ENCODE measurements at regions not wholly inside any gene's neighbourhood (a gene's known extent, or its start where the extent isn't known, plus 50 kb on each side); places are given as distances from the start of the nearest gene placed in this dataset.

DNA sequence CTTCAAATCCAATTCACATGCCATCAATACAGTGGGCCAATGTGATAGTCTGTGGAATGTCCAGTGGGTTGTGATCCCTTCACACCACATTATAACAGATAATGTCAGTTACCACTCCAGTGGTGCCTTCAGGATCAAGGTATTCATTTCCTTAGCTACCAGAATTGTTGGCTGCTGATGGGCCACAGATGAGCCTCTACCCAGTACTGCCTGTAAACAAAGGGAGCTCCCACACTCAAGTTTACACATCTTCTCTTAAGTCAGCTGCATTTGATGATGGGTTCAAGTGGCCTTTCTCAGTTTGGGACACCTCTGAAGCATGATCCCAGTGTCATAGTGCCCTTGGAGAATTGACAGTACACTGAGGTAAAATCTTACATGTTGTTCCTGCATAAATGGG is 477.0 kb upstream of the CD180 start:
- peaks cover 15 to 18% of the 10 kb centered on the region in 2 donors for H3K4me1 ChIP-seq
- DNase-seq = no peak
- H3K4me3 ChIP-seq (replicated peaks in 1 of 3) = no peak overlapping the region
- H3K36me3 ChIP-seq = no peaks in the 10 kb centered on the region
- H3K9me3 ChIP-seq = no peaks in the 10 kb centered on the region
- TF ChIP-seq, protein P1, sequence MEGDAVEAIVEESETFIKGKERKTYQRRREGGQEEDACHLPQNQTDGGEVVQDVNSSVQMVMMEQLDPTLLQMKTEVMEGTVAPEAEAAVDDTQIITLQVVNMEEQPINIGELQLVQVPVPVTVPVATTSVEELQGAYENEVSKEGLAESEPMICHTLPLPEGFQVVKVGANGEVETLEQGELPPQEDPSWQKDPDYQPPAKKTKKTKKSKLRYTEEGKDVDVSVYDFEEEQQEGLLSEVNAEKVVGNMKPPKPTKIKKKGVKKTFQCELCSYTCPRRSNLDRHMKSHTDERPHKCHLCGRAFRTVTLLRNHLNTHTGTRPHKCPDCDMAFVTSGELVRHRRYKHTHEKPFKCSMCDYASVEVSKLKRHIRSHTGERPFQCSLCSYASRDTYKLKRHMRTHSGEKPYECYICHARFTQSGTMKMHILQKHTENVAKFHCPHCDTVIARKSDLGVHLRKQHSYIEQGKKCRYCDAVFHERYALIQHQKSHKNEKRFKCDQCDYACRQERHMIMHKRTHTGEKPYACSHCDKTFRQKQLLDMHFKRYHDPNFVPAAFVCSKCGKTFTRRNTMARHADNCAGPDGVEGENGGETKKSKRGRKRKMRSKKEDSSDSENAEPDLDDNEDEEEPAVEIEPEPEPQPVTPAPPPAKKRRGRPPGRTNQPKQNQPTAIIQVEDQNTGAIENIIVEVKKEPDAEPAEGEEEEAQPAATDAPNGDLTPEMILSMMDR (IDR thresholded peaks at IDR 0.05) = no peak
- TF ChIP-seq POLR2A (IDR thresholded peaks at IDR 0.05) = no peak
- H3K27ac ChIP-seq = peak overlapping the region in 1 of 3 donors; percentile 21
- H3K27me3 ChIP-seq = no peaks in the 10 kb centered on the region
- intact Hi-C loops (cut with DNase I) = no loop called here

DNA sequence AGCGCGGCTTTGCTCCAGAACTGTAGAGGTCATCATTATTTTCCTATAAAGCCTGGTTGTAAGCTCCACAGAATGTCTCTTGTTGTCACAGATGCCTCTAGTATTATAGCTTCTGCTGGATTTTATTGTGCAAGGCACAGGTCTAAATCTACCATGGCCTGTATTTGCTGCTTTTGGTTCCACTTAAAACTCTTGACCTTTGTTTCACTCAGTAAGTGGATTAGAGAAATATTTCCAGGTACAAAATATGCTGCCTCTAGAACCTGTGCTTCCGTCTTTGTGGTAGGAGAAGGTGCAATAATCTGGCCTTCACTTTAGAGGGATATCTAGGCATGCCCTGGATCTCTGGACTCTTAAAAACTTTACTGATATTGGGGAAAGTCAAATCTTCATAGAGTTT is 476.6 kb upstream of the CD180 start:
- Histone ChIP-seq H3K4me3 (replicated peaks in 1 of 3) (no peak overlapping the region), H3K36me3 (no peaks in the 10 kb centered on the region), H3K9me3 (no peaks in the 10 kb centered on the region), H3K27me3 (no peaks in the 10 kb centered on the region), H3K4me1 (peaks cover 15 to 18% of the 10 kb centered on the region in 2 donors), H3K27ac (peak overlapping the region in 2 of 3 donors; percentile 21 to 60)
- WGBS, 2 donors = 78 to 81% methylated on average over 3 of the region's 3 CpGs
- intact Hi-C loops (cut with DNase I) = no loop called here
- TF ChIP-seq POLR2A (IDR thresholded peaks at IDR 0.05) = no peak
- TF ChIP-seq, protein P1 (IDR thresholded peaks at IDR 0.05) = no peak
- DNase-seq = no peak

DNA sequence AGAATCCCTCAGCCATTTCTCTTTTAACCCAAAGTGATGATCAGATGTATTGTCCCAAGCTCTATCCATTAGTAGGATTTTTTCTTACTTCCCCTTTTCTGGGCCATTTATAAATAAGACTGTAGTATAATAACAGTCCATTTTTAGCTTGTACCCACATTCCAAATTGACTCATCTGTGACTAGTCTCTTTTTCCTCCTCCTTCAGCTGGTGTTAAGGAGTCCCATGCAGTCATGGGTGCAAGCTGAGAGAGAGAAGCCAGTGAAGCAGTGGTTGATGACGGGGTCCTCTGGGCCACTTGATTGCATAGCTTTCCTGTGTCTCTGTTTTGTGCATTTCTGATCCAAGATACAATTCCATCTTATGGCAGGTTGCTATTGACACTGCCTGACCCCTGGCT is 476.0 kb upstream of the CD180 start:
- H3K27ac ChIP-seq = peak overlapping the region in 2 of 3 donors; percentile 21 to 60
- WGBS, 2 donors = 71 to 75% methylated on average over 1 of the region's 1 CpG

DNA sequence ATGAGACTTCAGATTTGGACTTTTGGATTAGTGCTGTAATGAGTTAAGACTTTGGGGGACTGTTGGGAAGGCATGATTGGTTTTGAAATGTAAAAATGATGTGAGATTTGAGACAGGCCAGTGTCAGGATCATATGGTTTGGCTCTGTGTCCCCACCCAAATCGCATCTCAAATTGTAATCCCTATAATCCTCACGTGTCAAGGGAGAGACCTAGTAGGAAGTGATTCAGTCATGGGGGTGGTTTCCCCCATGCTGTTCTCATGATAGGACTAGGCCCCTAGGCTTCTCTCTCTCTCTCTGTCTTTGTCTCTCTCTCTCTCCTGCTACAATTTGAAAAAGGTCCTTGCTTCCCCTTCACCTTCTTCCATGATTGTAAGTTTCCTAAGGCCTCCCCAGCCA is 473.3 kb upstream of the CD180 start:
- no peaks in the 10 kb centered on the region for H3K36me3 ChIP-seq
- H3K4me3 ChIP-seq (replicated peaks in 1 of 3) = no peak overlapping the region
- no peak for DNase-seq
- H3K9me3 ChIP-seq = no peaks in the 10 kb centered on the region
- peaks cover 15 to 18% of the 10 kb centered on the region in 2 donors for H3K4me1 ChIP-seq
- TF ChIP-seq POLR2A (IDR thresholded peaks at IDR 0.05) = no peak
- TF ChIP-seq, protein P1 (IDR thresholded peaks at IDR 0.05) = no peak
- intact Hi-C loops (cut with DNase I) = no loop called here
- WGBS, 2 donors = 73 to 93% methylated on average over 2 of the region's 2 CpGs
- H3K27me3 ChIP-seq = no peaks in the 10 kb centered on the region
- H3K27ac ChIP-seq = no peak overlapping the region

More for the DNA sequence above, 476.0 kb upstream of the CD180 start:
- H3K27me3 ChIP-seq = no peaks in the 10 kb centered on the region
- intact Hi-C loops (cut with DNase I) = no loop called here
- TF ChIP-seq POLR2A (IDR thresholded peaks at IDR 0.05) = no peak
- TF ChIP-seq, protein P1 (IDR thresholded peaks at IDR 0.05) = no peak
- peak; percentile 27 to 36 for DNase-seq
- no peak overlapping the region for H3K4me3 ChIP-seq (replicated peaks in 1 of 3)
- peaks cover 15 to 18% of the 10 kb centered on the region in 2 donors for H3K4me1 ChIP-seq
- no peaks in the 10 kb centered on the region for H3K9me3 ChIP-seq
- H3K36me3 ChIP-seq = no peaks in the 10 kb centered on the region

DNA sequence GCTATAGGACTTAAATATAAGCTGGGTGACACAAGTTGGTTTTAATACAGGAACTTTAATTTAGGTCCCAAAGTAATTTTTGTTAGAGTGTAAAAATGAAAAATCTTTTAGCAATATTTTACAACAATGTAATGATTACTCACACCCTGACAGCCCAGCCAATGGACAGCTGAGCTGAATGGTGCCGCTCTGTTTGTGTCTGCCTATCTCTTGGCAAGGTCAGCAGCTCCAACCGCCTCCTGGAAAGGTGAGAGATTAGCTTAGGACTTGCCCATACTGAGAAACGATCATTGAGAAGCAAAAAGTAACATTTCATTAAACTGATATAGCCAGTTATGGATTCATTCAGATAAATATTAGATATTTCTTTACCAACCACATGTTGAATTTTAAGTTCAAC is 463.6 kb upstream of the CD180 start:
- Histone ChIP-seq H3K27ac (no peak overlapping the region), H3K4me1 (no peaks in the 10 kb centered on the region), H3K4me3 (replicated peaks in 1 of 3) (no peak overlapping the region), H3K36me3 (no peaks in the 10 kb centered on the region), H3K9me3 (no peaks in the 10 kb centered on the region), H3K27me3 (no peaks in the 10 kb centered on the region)
- DNase-seq = no peak
- no peak for TF ChIP-seq POLR2A (IDR thresholded peaks at IDR 0.05)
- TF ChIP-seq, protein P1 (IDR thresholded peaks at IDR 0.05) = no peak
- intact Hi-C loops (cut with DNase I) = no loop called here
- 89 to 92% methylated on average over 3 of the region's 3 CpGs for WGBS, 2 donors
